GM12878 (cell line): ENCODE measurements at regions not wholly inside any gene's neighbourhood (a gene's known extent, or its start where the extent isn't known, plus 50 kb on each side); places are given as distances from the start of the nearest gene placed in this dataset.

Experiments used
- ATAC-seq: fragments of 200-7000 bp; cut with Tn5 transposase; 3 replicates; pipeline ENCODE4 v1.9.1; 2020; ENCODE audit warnings: mild to moderate bottlenecking, moderate library complexity
- BruUV-seq: library from RNA; stranded (reverse); fragments of 400-500 nt; replicated peaks from 2 replicates; lab custom pipeline; 2021; lab: Mats Ljungman, UMichigan
- CTCF ChIA-PET: fragments of 300-600 bp; sonication (Branson Sonifier 250); formaldehyde crosslinking; extraction: SDS; loops from one replicate; lab custom pipeline; 2021; ENCODE audit warnings: inconsistent platforms; lab: Yijun Ruan, JAX
- POLR2A ChIA-PET: fragments of 350-600 bp; formaldehyde crosslinking; extraction: SDS; loops from one replicate; lab custom pipeline; 2021; ENCODE audit warnings: inconsistent platforms; lab: Charles Lee
- RAD21 ChIA-PET: fragments of 300-600 bp; sonication (Branson Sonifier 250); formaldehyde crosslinking; loops from one replicate; lab custom pipeline; 2023; ENCODE audit warnings: antibody characterized with exemption; ENCODE audit not compliant: unreplicated experiment; lab: Charles Lee
- SMC1A ChIA-PET: fragments of 300-600 bp; sonication (Branson Sonifier 250); formaldehyde crosslinking; loops from one replicate; lab custom pipeline; 2023; ENCODE audit not compliant: unreplicated experiment, uncharacterized antibody; lab: Charles Lee
- DNase-seq: peaks from one replicate; pipeline ENCODE4 v3.0.0-alpha.2; 2011; ENCODE audit warnings: low read depth, low spot score
- FAIRE-seq: peaks from 3 replicates; lab custom pipeline; 2011; peaks lifted over from hg19 to GRCh38; lab: Jason Lieb, UNC
- H2AFZ ChIP-seq: 2 replicates; pipeline ENCODE4 v1.6.0; 2011; ENCODE audit warnings: low read depth, low read length, control low read depth; ENCODE audit not compliant: control insufficient read depth
- H3K27ac ChIP-seq: 2 replicates; pipeline ENCODE4 v1.5.1; 2011; ENCODE audit warnings: control low read depth; ENCODE audit not compliant: control insufficient read depth, insufficient read depth
- H3K27me3 ChIP-seq, 2 experiments: replicated peaks in 1 of 2; 2 replicates each; pipeline versions ENCODE4 v1.6.0 to v1.6.1; 2011; ENCODE audit warnings: low read length in 1 of 2; ENCODE audit not compliant: control insufficient read depth in 2 of 2, insufficient read depth in 2 of 2
- H3K36me3 ChIP-seq, 2 experiments: 2 replicates each; pipeline ENCODE4 v1.5.1; 2011; ENCODE audit warnings: low read length in 1 of 2; ENCODE audit not compliant: control insufficient read depth in 2 of 2, insufficient read depth in 2 of 2
- H3K4me1 ChIP-seq: 2 replicates; pipeline ENCODE4 v1.6.1; 2011; ENCODE audit warnings: mild to moderate bottlenecking, low read length, moderate library complexity, mixed read lengths; ENCODE audit not compliant: control insufficient read depth, insufficient read depth
- H3K4me2 ChIP-seq: 2 replicates; pipeline ENCODE4 v1.6.0; 2011; ENCODE audit warnings: control low read depth; ENCODE audit not compliant: control insufficient read depth, insufficient read depth
- H3K4me3 ChIP-seq: fragments of 200-600 bp; sonication (generic); 2 replicates; pipeline ENCODE4 v1.5.1; 2016
- H3K79me2 ChIP-seq: 2 replicates; pipeline ENCODE4 v1.6.0; 2011; ENCODE audit warnings: low read length; ENCODE audit not compliant: control insufficient read depth, insufficient read depth
- H3K9ac ChIP-seq: 2 replicates; pipeline ENCODE4 v1.8.0; 2011; ENCODE audit warnings: low read length, control low read depth, mixed read lengths; ENCODE audit not compliant: control insufficient read depth, insufficient read depth
- H3K9me3 ChIP-seq: replicated peaks from 3 replicates; pipeline ENCODE4 v1.5.1; 2011; ENCODE audit warnings: mild to moderate bottlenecking, low read length; ENCODE audit not compliant: control insufficient read depth, insufficient read depth
- H4K20me1 ChIP-seq: 2 replicates; pipeline ENCODE4 v1.6.0; 2011; ENCODE audit not compliant: control insufficient read depth, insufficient read depth
- CREM ChIP-seq: IDR thresholded peaks from 2 replicates; pipeline ENCODE4 v1.6.1; 2014; ENCODE audit warnings: antibody characterized with exemption, low read depth
- EZH2 ChIP-seq: IDR thresholded peaks from 2 replicates; pipeline ENCODE4 v1.6.1; 2012; ENCODE audit warnings: low read depth, mild to moderate bottlenecking, control low read depth, inconsistent platforms, low read length, borderline replicate concordance; ENCODE audit not compliant: control insufficient read depth
- LARP7 ChIP-seq: fragments of 450-650 bp; IDR thresholded peaks from 2 replicates; pipeline ENCODE4 v1.6.1; 2017; ENCODE audit warnings: mild to moderate bottlenecking
- NR2C2 ChIP-seq: IDR thresholded peaks from 2 replicates; pipeline ENCODE4 v1.6.1; 2011; ENCODE audit warnings: borderline replicate concordance, low read depth; ENCODE audit not compliant: control insufficient read depth, insufficient read length
- RAD21 ChIP-seq: IDR thresholded peaks from 2 replicates; pipeline ENCODE4 v1.6.1; 2011; ENCODE audit warnings: mild to moderate bottlenecking, low read depth, low read length, moderate library complexity; ENCODE audit not compliant: insufficient read depth
- RUNX3 ChIP-seq: IDR thresholded peaks from 2 replicates; pipeline ENCODE4 v1.6.1; 2012; ENCODE audit warnings: low read length, inconsistent platforms
- WGBS: methylation state at CpG from one replicate; pipeline ENCODE4 v1.1.6; 2016; ENCODE audit warnings: low lambda C conversion rate; ENCODE audit not compliant: insufficient replicate concordance, insufficient coverage; ENCODE audit errors: missing lambda C conversion rate; 5-methylcytosine and 5-hydroxymethylcytosine counted together
- in situ Hi-C: fragments of 300-500 bp; cut with MboI; formaldehyde crosslinking; loops from 9 replicates; pipeline ENCODE4 v1.14.3; 2018; ENCODE audit warnings: mixed read lengths
- intact Hi-C: fragments of 100-400 bp; cut with micrococcal nuclease; formaldehyde crosslinking; loops from one replicate; pipeline ENCODE4 v1.14.2; 2022; ENCODE audit not compliant: unreplicated experiment
- TF ChIP-seq, protein P1 (sequence below): IDR thresholded peaks from 2 replicates; pipeline ENCODE4 v1.6.1; 2011; ENCODE audit warnings: mild to moderate bottlenecking, low read depth, low read length, moderate library complexity; ENCODE audit not compliant: insufficient replicate concordance

GRCh38 chr2:146125551-146125950 is 1605.6 kb upstream of the ZEB2 start:
- TF ChIP-seq LARP7 = no peak
- no peak for TF ChIP-seq RUNX3
- H3K4me3 ChIP-seq = no peak overlapping the region
- H3K79me2 ChIP-seq = no peaks in the 10 kb centered on the region
- intact Hi-C loops (loop anchor here (2.0 kb wide), 1 partner anchor 31 kb away; no protein-coding TSS in a partner anchor), in situ Hi-C loops (no loop called here)
- DNase-seq (no peak), FAIRE-seq (no peak), ATAC-seq (no peak)
- CTCF ChIA-PET = no interaction called here
- H3K27me3 ChIP-seq = no peaks in the 10 kb centered on the region
- BruUV-seq = no TSS peak
- RAD21 ChIA-PET = no interaction called here
- POLR2A ChIA-PET = no interaction called here
- no peak overlapping the region for H3K4me2 ChIP-seq
- SMC1A ChIA-PET = interaction anchor here (0.9 to 2.7 kb wide), 3 partner anchors 8 to 23 kb away, joined by 4 to 17 read pairs (median 4); no protein-coding TSS in a partner anchor
- H3K4me1 ChIP-seq = no peaks in the 10 kb centered on the region
- no peak overlapping the region for H2AFZ ChIP-seq
- H3K9ac ChIP-seq = no peak overlapping the region
- no peaks in the 10 kb centered on the region for H3K36me3 ChIP-seq
- H3K27ac ChIP-seq = no peak overlapping the region
- no peaks in the 10 kb centered on the region for H4K20me1 ChIP-seq
- H3K9me3 ChIP-seq = no peaks in the 10 kb centered on the region

GRCh38 chr2:146124741-146125140 is 1604.8 kb upstream of the ZEB2 start:
- intact Hi-C loops = loop anchor here (2.0 kb wide), 1 partner anchor 30 kb away; no protein-coding TSS in a partner anchor
- H4K20me1 ChIP-seq = no peaks in the 10 kb centered on the region
- BruUV-seq = no TSS peak
- H2AFZ ChIP-seq = no peak overlapping the region
- H3K4me2 ChIP-seq = no peak overlapping the region
- SMC1A ChIA-PET = interaction anchor here (0.5 to 2.7 kb wide), 6 partner anchors 12 to 210 kb away, joined by 3 to 17 read pairs (median 4); no protein-coding TSS in a partner anchor
- CTCF ChIA-PET = interaction anchor here (1.0 kb wide), 1 partner anchor 466 kb away, joined by 3 read pairs; no protein-coding TSS in a partner anchor
- TF ChIP-seq NR2C2 (no peak), CREM (no peak), EZH2 (no peak), RAD21 (no peak)
- TF ChIP-seq, protein P1, sequence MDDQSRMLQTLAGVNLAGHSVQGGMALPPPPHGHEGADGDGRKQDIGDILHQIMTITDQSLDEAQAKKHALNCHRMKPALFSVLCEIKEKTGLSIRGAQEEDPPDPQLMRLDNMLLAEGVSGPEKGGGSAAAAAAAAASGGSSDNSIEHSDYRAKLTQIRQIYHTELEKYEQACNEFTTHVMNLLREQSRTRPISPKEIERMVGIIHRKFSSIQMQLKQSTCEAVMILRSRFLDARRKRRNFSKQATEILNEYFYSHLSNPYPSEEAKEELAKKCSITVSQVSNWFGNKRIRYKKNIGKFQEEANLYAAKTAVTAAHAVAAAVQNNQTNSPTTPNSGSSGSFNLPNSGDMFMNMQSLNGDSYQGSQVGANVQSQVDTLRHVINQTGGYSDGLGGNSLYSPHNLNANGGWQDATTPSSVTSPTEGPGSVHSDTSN = no peak
- no peaks in the 10 kb centered on the region for H3K79me2 ChIP-seq
- no peaks in the 10 kb centered on the region for H3K4me1 ChIP-seq
- POLR2A ChIA-PET = no interaction called here
- H3K4me3 ChIP-seq = no peak overlapping the region
- RAD21 ChIA-PET = no interaction called here
- H3K27me3 ChIP-seq = no peaks in the 10 kb centered on the region
- peak; percentile 30; the same call in 2 of the 3 replicates for ATAC-seq
- H3K9ac ChIP-seq = no peak overlapping the region
- no peaks in the 10 kb centered on the region for H3K36me3 ChIP-seq
- in situ Hi-C loops = no loop called here
- no peaks in the 10 kb centered on the region for H3K9me3 ChIP-seq
- H3K27ac ChIP-seq = no peak overlapping the region
- no peak for DNase-seq
- no peak for FAIRE-seq
- 0% methylated on average over 2 of the region's 2 CpGs for WGBS
